ENCODE measurements at regions not wholly inside any gene's neighbourhood (a gene's known extent, or its start where the extent isn't known, plus 50 kb on each side); places are given as distances from the start of the nearest gene placed in this dataset.

GRCh38 chr22:34159491-34159890, 239.2 kb upstream of the LARGE1 start:
- DNase-seq (ENCODE audit: low spot score): no peak

- DNase-seq (ENCODE audit: low spot score): no peak
Observed at GRCh38 chr22:34160141-34160783, 240.0 kb upstream of the LARGE1 start.

GRCh38 chr22:34161431-34162123, 241.3 kb upstream of the LARGE1 start:
- no peak for DNase-seq (ENCODE audit: low spot score)

GRCh38 chr22:34198976-34199375, 278.7 kb upstream of the LARGE1 start:
- DNase-seq (ENCODE audit: low spot score): no peak

GRCh38 chr22:34210301-34210700, 290.0 kb upstream of the LARGE1 start:
- no peak for DNase-seq (ENCODE audit: low spot score)

- DNase-seq (ENCODE audit: low spot score): no peak
Observed at GRCh38 chr22:34214372-34214771, 294.1 kb upstream of the LARGE1 start.

GRCh38 chr22:34225278-34225677, 305.0 kb upstream of the LARGE1 start:
- no peak for DNase-seq (ENCODE audit: low spot score)

- no peak for DNase-seq (ENCODE audit: low spot score)
Observed at GRCh38 chr22:34236527-34236926, 316.3 kb upstream of the LARGE1 start.

- no peak for DNase-seq (ENCODE audit: low spot score)
Observed at GRCh38 chr22:34239421-34239820, 319.1 kb upstream of the LARGE1 start.

- no peak for DNase-seq (ENCODE audit: low spot score)
Observed at GRCh38 chr22:34243023-34243422, 322.7 kb upstream of the LARGE1 start.

- no peak for DNase-seq (ENCODE audit: low spot score)
Observed at GRCh38 chr22:34255042-34255441, 334.8 kb upstream of the LARGE1 start.

GRCh38 chr22:34278121-34278520, 357.8 kb upstream of the LARGE1 start:
- DNase-seq (ENCODE audit: low spot score): no peak

GRCh38 chr22:34281738-34282137, 361.5 kb upstream of the LARGE1 start:
- no peak for DNase-seq (ENCODE audit: low spot score)

- no peak for DNase-seq (ENCODE audit: low spot score)
Observed at GRCh38 chr22:34283844-34284243, 363.6 kb upstream of the LARGE1 start.

- DNase-seq (ENCODE audit: low spot score): no peak
Observed at GRCh38 chr22:34293324-34293723, 373.0 kb upstream of the LARGE1 start.

GRCh38 chr22:34294476-34294875, 374.2 kb upstream of the LARGE1 start:
- DNase-seq (ENCODE audit: low spot score): no peak

GRCh38 chr22:34294986-34295385, 374.7 kb upstream of the LARGE1 start:
- DNase-seq (ENCODE audit: low spot score): no peak

- DNase-seq (ENCODE audit: low spot score): no peak
Observed at GRCh38 chr22:34296461-34296860, 376.2 kb upstream of the LARGE1 start.

- DNase-seq (ENCODE audit: low spot score): no peak
Observed at GRCh38 chr22:34297536-34298120, 377.4 kb upstream of the LARGE1 start.

- DNase-seq (ENCODE audit: low spot score): no peak
Observed at GRCh38 chr22:34299496-34299895, 379.2 kb upstream of the LARGE1 start.

- no peak for DNase-seq (ENCODE audit: low spot score)
Observed at GRCh38 chr22:34301569-34301968, 381.3 kb upstream of the LARGE1 start.

- no peak for DNase-seq (ENCODE audit: low spot score)
Observed at GRCh38 chr22:34303656-34304055, 383.4 kb upstream of the LARGE1 start.

GRCh38 chr22:34306361-34306760, 386.1 kb upstream of the LARGE1 start:
- no peak for DNase-seq (ENCODE audit: low spot score)

- no peak for DNase-seq (ENCODE audit: low spot score)
Observed at GRCh38 chr22:34308101-34308500, 387.8 kb upstream of the LARGE1 start.
